C4-2B (cell line): ENCODE measurements at regions not wholly inside any gene's neighbourhood (a gene's known extent, or its start where the extent isn't known, plus 50 kb on each side); places are given as distances from the start of the nearest gene placed in this dataset.

Experiments used
- ZFX ChIP-seq: fragments of 450-650 bp; IDR thresholded peaks from 2 replicates; pipeline ENCODE4 v1.6.1; 2017
- TF ChIP-seq, protein P1 (sequence below): fragments of 450-650 bp; conservative IDR thresholded peaks from 2 replicates; pipeline ENCODE4 v1.5.1; 2017; ENCODE audit warnings: mild to moderate bottlenecking

DNA sequence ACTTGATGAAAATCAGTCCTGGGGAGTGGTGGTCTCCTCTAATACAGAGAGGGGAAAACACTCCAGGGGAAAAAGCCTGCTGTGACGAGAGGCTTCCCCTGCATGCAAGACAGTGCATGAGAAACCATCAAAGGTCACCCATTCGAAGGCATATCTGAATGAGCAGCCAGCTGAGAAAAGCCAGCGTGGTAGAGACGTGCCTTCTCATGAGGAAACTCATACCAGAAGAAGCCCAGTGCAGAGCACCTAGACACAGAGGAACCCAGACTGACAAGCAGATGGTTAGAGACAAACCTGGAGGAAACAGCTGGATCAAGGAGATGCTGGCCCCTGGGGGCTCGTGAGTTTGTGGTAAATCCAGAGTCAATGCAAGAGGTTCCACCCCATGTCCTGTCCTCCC, 534.8 kb downstream of the BRD1 start:
- TF ChIP-seq, protein P1, sequence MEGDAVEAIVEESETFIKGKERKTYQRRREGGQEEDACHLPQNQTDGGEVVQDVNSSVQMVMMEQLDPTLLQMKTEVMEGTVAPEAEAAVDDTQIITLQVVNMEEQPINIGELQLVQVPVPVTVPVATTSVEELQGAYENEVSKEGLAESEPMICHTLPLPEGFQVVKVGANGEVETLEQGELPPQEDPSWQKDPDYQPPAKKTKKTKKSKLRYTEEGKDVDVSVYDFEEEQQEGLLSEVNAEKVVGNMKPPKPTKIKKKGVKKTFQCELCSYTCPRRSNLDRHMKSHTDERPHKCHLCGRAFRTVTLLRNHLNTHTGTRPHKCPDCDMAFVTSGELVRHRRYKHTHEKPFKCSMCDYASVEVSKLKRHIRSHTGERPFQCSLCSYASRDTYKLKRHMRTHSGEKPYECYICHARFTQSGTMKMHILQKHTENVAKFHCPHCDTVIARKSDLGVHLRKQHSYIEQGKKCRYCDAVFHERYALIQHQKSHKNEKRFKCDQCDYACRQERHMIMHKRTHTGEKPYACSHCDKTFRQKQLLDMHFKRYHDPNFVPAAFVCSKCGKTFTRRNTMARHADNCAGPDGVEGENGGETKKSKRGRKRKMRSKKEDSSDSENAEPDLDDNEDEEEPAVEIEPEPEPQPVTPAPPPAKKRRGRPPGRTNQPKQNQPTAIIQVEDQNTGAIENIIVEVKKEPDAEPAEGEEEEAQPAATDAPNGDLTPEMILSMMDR, result no peak
- TF ChIP-seq ZFX, result no peak
